Keratinocyte (primary cell): ENCODE measurements at regions not wholly inside any gene's neighbourhood (a gene's known extent, or its start where the extent isn't known, plus 50 kb on each side); places are given as distances from the start of the nearest gene placed in this dataset.

Experiments used
- DNase-seq: peaks from one replicate; pipeline ENCODE4 v3.0.0-alpha.2; 2011; ENCODE audit warnings: low read depth, missing footprints, low spot score
- FAIRE-seq: peaks from 2 replicates; lab custom pipeline; 2011; peaks lifted over from hg19 to GRCh38; lab: Jason Lieb, UNC
- H2AFZ ChIP-seq: 2 replicates; pipeline ENCODE4 v1.6.0; 2012; ENCODE audit warnings: low read length, control low read depth, inconsistent platforms; ENCODE audit not compliant: control insufficient read depth
- H3K27ac ChIP-seq: 2 replicates; pipeline ENCODE4 v1.5.1; 2011; ENCODE audit warnings: low read length; ENCODE audit not compliant: control insufficient read depth, insufficient read depth
- H3K27me3 ChIP-seq: 3 replicates; pipeline ENCODE4 v1.6.0; 2011; ENCODE audit warnings: low read length; ENCODE audit not compliant: control insufficient read depth, insufficient read depth; ENCODE audit errors: extremely low read depth
- H3K36me3 ChIP-seq, 2 experiments: 2 replicates in 1 of 2; 3 replicates in 1 of 2; pipeline ENCODE4 v1.5.1; 2011; ENCODE audit warnings: low read length in 2 of 2, mild to moderate bottlenecking in 1 of 2; ENCODE audit not compliant: control insufficient read depth in 2 of 2, insufficient read depth in 2 of 2; ENCODE audit errors: extremely low read depth in 1 of 2
- H3K4me1 ChIP-seq: 3 replicates; pipeline ENCODE4 v1.5.1; 2011; ENCODE audit warnings: low read length; ENCODE audit not compliant: control insufficient read depth, insufficient read depth; ENCODE audit errors: extremely low read depth
- H3K4me2 ChIP-seq: 3 replicates; pipeline ENCODE4 v1.6.0; 2011; ENCODE audit warnings: low read depth, low read length; ENCODE audit not compliant: control insufficient read depth, insufficient read depth; ENCODE audit errors: extremely low read depth
- H3K4me3 ChIP-seq, 3 experiments: fragments of 200-600 bp in 1 of 3; sonication (generic) in 1 of 3; 2 replicates in 2 of 3; 3 replicates in 1 of 3; pipeline ENCODE4 v1.5.1; 2011 to 2016; ENCODE audit warnings: low read length in 3 of 3, mild to moderate bottlenecking in 3 of 3, control low read depth in 2 of 3, inconsistent platforms in 1 of 3, low read depth in 1 of 3, mixed read lengths in 1 of 3, mixed run types in 1 of 3, moderate library complexity in 1 of 3; ENCODE audit not compliant: control insufficient read depth in 2 of 3, insufficient read depth in 2 of 3; ENCODE audit errors: extremely low read depth in 1 of 3
- H3K79me2 ChIP-seq: 2 replicates; pipeline ENCODE4 v1.6.0; 2012; ENCODE audit warnings: low read length; ENCODE audit not compliant: control insufficient read depth, insufficient read depth
- H3K9ac ChIP-seq: 3 replicates; pipeline ENCODE4 v1.6.0; 2011; ENCODE audit warnings: low read length; ENCODE audit not compliant: control insufficient read depth, insufficient read depth; ENCODE audit errors: extremely low read depth
- H3K9me1 ChIP-seq: 3 replicates; pipeline ENCODE4 v1.6.0; 2011; ENCODE audit warnings: low read length; ENCODE audit not compliant: control insufficient read depth, insufficient read depth; ENCODE audit errors: extremely low read depth
- H3K9me3 ChIP-seq: 2 replicates; pipeline ENCODE4 v1.5.1; 2012; ENCODE audit warnings: low read depth, low read length; ENCODE audit not compliant: control insufficient read depth
- H4K20me1 ChIP-seq: 3 replicates; pipeline ENCODE4 v1.6.0; 2011; ENCODE audit warnings: low read length; ENCODE audit not compliant: control insufficient read depth, insufficient read depth; ENCODE audit errors: extremely low read depth
- EZH2 ChIP-seq: IDR thresholded peaks from one replicate; pipeline ENCODE4 v1.6.1; 2012; ENCODE audit warnings: inconsistent platforms, mild to moderate bottlenecking, low read length, moderate library complexity
- dilution Hi-C: fragments of 300-500 bp; cut with MboI; formaldehyde crosslinking; loops from one replicate; pipeline ENCODE4 v1.7.0; 2020; ENCODE audit warnings: low sequenced_read_pairs; ENCODE audit not compliant: extremely low pct_ligation_motif_present
- TF ChIP-seq, protein P1 (sequence below), 3 experiments: IDR thresholded peaks in 1 of 3; conservative IDR thresholded peaks in 1 of 3; optimal IDR thresholded peaks in 1 of 3; 2 replicates in 2 of 3; 3 replicates in 1 of 3; pipeline versions ENCODE3 to v1.5.1; 2011; ENCODE audit warnings: low read length in 3 of 3, mild to moderate bottlenecking in 3 of 3, moderate library complexity in 2 of 3, control low read depth in 1 of 3, inconsistent platforms in 1 of 3; ENCODE audit not compliant: insufficient read depth in 2 of 3; ENCODE audit errors: extremely low read depth in 1 of 3

DNA sequence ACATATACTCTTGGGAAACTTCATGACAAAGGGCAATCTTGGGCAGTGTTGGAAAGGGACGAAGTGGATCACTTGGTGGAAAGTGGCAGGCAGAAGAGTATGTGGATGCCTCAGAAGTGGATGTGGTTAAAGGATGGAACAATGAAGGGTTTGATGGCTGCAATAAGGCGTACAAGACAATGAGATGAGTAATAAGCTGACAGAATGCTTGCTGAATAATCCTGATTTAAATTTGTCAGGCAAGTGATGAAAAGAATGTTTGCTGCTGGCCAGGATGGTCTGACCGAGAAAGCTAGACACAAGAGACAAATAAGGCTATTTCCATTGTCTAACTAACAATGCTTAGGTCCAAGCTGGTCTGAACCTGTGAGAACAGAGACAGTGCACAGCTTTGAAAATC lies 61.6 kb upstream of the CEP85L start:
- H3K36me3 ChIP-seq, result no peaks in the 10 kb centered on the region
- H3K27me3 ChIP-seq, result no peaks in the 10 kb centered on the region
- H3K79me2 ChIP-seq, result no peaks in the 10 kb centered on the region
- H2AFZ ChIP-seq, result peak overlapping the region; percentile 2
- no peak overlapping the region for H3K9ac ChIP-seq
- H3K4me1 ChIP-seq, result peaks cover 19% of the 10 kb centered on the region
- H3K9me3 ChIP-seq, result no peaks in the 10 kb centered on the region
- H3K4me3 ChIP-seq, result no peak overlapping the region
- H3K4me2 ChIP-seq, result peak overlapping the region; percentile 0
- TF ChIP-seq, protein P1, sequence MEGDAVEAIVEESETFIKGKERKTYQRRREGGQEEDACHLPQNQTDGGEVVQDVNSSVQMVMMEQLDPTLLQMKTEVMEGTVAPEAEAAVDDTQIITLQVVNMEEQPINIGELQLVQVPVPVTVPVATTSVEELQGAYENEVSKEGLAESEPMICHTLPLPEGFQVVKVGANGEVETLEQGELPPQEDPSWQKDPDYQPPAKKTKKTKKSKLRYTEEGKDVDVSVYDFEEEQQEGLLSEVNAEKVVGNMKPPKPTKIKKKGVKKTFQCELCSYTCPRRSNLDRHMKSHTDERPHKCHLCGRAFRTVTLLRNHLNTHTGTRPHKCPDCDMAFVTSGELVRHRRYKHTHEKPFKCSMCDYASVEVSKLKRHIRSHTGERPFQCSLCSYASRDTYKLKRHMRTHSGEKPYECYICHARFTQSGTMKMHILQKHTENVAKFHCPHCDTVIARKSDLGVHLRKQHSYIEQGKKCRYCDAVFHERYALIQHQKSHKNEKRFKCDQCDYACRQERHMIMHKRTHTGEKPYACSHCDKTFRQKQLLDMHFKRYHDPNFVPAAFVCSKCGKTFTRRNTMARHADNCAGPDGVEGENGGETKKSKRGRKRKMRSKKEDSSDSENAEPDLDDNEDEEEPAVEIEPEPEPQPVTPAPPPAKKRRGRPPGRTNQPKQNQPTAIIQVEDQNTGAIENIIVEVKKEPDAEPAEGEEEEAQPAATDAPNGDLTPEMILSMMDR (optimal IDR thresholded peaks at IDR 0.05 in 1 of 3, IDR thresholded peaks at IDR 0.05 in 1 of 3, conservative IDR thresholded peaks at IDR 0.05 in 1 of 3; ENCODE audit: extremely low read depth in 1 of 3, insufficient read depth in 2 of 3, low read length in 3 of 3), result no peak
- TF ChIP-seq EZH2, result no peak
- H3K9me1 ChIP-seq, result no peaks in the 10 kb centered on the region
- no peaks in the 10 kb centered on the region for H4K20me1 ChIP-seq
- DNase-seq (no peak), FAIRE-seq (peak; percentile 96)
- dilution Hi-C loops, result no loop called here
- H3K27ac ChIP-seq, result no peak overlapping the region

DNA sequence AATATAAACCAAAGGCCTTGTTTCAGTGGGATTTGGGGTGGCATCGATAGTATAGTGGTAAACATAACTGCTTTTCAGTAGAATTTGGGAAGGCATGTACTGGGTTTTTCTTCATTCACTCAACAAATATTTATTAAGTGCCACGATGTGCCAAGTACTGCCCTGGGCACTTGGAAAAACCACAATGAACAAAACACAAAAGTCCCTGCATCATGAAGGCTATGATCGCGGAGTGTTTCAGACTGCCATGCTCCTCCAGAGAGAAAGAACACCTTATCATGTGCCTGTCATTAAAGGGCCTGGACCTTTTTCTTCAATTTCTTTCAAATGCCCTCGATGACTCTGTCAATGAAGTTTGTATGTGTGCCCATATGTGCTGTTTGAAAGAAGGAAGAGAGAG lies 59.2 kb upstream of the CEP85L start:
- H2AFZ ChIP-seq, result no peak overlapping the region
- no peak overlapping the region for H3K27ac ChIP-seq
- H3K9me3 ChIP-seq, result no peaks in the 10 kb centered on the region
- H4K20me1 ChIP-seq, result no peaks in the 10 kb centered on the region
- H3K9me1 ChIP-seq, result no peaks in the 10 kb centered on the region
- no peaks in the 10 kb centered on the region for H3K27me3 ChIP-seq
- dilution Hi-C loops, result no loop called here
- H3K36me3 ChIP-seq, result no peaks in the 10 kb centered on the region
- DNase-seq (no peak), FAIRE-seq (no peak)
- no peak overlapping the region for H3K9ac ChIP-seq
- TF ChIP-seq, protein P1 (optimal IDR thresholded peaks at IDR 0.05 in 1 of 3, IDR thresholded peaks at IDR 0.05 in 1 of 3, conservative IDR thresholded peaks at IDR 0.05 in 1 of 3; ENCODE audit: extremely low read depth in 1 of 3, insufficient read depth in 2 of 3, low read length in 3 of 3), result no peak
- TF ChIP-seq EZH2, result no peak
- no peak overlapping the region for H3K4me3 ChIP-seq
- H3K79me2 ChIP-seq, result no peaks in the 10 kb centered on the region
- H3K4me1 ChIP-seq, result peaks cover 19% of the 10 kb centered on the region
- H3K4me2 ChIP-seq, result no peak overlapping the region
